Midbrain (tissue), 1 donor: ENCODE measurements at regions not wholly inside any gene's neighbourhood (a gene's known extent, or its start where the extent isn't known, plus 50 kb on each side); places are given as distances from the start of the nearest gene placed in this dataset.
"Not testable (repeated sequence)": the region's sequence is repeated elsewhere in the genome, so short reads cannot be mapped to it uniquely, and the experiment has no call there.

ENCODE experiments used
- DNase-seq: peaks from one replicate; lab custom pipeline; 2025; lab: John Stamatoyannopoulos, UW

- no peak for DNase-seq
Measured at GRCh38 chr6:19550380-19550779, 286.8 kb upstream of the ID4 start.

DNA sequence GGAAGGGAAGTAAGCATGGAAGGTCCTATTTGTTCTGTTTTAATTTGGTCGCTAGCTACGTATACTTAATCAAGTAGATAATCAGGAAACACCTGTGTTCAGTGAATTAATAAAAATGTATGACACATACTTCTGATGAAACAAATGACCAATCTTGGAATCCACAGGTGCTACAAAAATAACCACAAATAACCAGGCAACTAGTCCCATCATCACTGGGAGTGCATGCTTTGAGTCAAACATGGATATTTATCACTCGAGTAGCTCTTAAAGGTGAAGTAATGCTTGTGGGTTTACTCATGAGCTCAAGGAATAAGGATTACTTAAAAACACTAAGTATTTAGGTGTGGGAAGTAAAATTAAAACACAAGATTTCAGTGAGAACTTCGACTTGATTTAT lies 285.6 kb upstream of the ID4 start:
- DNase-seq, result no peak

DNA sequence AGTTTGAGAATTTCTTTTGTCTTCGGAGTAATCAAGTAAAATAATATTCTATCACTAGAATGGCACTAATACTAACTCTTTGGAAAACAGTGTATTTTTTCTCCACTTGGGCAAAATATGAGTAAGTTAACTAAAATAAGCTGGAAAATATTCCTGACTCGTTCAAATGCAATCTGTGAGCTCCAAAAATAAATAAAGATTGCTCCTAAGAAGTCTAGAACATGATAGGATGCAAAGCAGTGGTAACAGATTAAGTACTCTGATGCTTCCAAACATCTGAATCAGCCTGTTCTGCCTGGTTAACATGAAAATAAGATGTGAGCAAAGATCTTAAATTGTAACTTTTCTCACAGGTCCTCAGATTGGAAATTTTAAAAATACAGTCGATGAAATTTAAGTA lies 285.1 kb upstream of the ID4 start:
- no peak for DNase-seq

DNA sequence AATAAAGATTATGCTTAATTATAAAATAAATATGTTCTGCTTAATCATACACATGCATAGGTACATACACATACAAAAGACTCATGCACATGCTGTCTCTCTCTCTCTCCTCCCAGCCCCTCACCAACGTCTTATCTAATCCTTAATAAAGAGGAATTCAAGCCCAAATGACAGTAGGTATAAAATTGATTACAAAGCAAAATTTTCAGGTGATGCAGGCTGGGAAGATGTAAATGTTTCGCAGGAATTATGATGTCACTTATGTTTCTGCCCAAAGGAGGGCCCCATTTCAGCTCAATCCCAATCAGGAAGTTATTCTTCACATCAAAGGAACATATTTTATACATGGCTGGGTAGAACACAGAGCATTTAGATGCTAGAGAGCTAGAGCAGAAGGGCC lies 284.6 kb upstream of the ID4 start:
- no peak for DNase-seq

DNA sequence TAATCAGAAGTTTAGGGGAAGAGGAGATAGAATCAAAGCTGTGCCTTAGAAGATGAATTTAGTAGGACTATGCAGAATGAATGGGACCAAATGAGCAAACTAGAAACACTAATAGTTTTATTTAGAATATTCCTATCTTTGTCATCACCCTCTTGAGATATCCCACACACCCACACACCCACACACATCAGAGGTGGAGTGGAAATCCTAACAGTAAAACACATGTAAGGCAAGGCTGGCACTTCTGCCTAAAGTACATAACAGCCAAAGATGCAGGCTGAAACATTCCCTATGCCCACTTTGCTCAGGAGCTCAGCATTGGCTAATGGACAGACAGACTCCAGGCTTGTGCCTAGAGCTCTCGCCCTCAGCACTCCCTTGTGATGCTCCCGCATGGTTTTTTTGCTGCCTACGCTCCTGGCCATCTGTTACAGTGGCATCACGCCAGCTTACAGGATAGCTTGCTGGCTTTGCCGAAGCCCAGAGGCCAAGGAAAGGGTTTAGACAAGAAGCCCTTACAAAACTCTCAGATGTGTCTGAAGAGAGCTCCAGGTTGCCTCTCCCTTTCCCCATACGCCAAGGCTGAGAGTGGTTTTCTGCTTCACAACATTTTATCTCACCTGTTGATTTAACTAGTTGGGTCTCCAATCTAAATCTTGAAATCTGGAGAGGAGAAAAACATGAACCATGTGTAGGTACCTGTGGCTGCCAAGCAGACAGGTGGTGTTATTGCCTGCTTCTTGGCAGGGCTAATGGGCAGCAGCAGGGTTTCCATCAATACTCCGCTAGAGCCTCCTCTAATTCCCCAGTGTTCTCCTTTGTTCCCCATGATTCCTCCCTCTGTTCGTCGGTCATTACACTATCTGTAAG lies 282.6 kb upstream of the ID4 start:
- DNase-seq, result no peak

GRCh38 chr6:19557191-19557590 lies 280.0 kb upstream of the ID4 start:
- no peak for DNase-seq

DNA sequence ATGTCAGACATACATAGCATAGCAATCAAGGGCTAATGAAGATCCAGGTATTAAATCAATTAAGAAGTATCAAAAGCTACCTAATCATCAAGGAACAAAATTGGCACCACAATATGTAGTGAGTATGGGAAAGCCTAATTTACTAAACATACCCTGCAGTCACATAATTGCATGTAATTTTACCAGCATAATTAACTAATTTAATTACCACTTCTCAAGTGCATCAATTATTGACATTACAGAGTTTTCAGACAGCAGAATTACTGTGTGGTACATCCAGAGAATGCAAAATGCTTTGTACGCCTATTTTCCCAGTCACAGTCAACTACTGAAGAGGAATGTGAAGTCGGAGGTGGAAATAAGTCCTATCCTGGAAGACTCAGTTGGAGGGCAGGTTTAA lies 279.0 kb upstream of the ID4 start:
- DNase-seq, result no peak

DNA sequence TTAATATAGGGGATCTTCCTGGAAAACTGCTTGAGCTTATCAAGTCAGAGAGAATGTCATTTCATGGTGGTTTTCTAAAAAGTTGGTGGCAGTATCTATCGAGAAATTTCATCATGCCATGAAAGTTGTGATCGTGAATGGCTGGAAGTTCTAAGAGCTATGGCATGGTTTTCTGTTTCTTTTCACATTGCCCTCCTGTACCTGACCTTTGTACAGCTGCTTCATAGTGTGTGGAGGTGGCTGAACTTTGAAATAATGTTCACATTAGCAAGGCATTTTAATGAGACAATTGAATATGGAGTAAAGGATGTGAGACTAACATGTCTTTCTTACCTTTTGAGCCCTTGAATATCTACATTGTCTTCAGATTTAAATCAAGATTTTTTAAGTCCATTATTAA lies 278.2 kb upstream of the ID4 start:
- no peak for DNase-seq

DNA sequence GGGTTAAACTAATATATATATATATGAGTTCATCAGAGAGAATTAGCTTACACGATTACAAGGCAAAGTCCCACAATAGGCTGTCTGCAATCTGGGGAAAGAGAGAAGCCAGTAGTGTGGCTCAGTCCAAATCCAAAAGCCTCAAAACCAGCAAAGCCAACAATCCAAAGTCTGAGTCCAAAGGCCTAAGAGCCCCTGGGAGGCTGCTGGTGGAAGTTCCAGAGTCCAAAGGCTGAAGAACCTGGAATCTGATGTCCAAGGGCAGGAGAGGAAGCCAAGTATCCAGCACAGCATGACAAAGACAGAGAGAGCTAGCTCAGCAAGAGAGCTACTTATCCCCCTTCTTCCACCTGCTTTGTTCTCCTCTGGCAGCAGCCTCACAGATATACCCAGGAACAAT lies 274.7 kb upstream of the ID4 start:
- DNase-seq, result no peak

GRCh38 chr6:19569563-19569962 lies 267.6 kb upstream of the ID4 start:
- DNase-seq, result no peak

DNA sequence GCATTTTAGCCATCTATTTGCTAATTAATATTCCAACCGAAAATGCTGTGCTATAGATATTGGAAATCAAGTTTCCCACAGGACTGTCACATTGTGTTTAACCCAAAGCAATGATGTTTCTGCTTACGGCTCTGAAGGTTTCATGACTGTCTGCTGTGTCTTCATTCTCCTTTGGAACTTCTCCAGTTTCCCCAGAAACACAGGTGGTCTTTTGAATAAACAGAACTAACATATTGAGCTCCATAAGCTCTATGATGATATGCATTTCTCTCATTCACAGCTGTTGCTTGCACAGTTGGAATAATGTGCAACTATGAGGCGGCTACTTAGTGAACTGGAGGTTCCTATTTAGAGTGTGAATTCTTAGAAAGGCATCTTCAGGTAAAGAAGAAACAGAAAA lies 266.0 kb upstream of the ID4 start:
- no peak for DNase-seq

- DNase-seq, result no peak
Measured at GRCh38 chr6:19578481-19578880, 258.7 kb upstream of the ID4 start.

GRCh38 chr6:19584207-19584606 lies 253.0 kb upstream of the ID4 start:
- DNase-seq, result not testable (repeated sequence)

GRCh38 chr6:19587238-19587942 lies 249.8 kb upstream of the ID4 start:
- no peak for DNase-seq

- no peak for DNase-seq
Measured at GRCh38 chr6:19590501-19591131, 246.6 kb upstream of the ID4 start.

GRCh38 chr6:19597809-19598320 lies 239.3 kb upstream of the ID4 start:
- no peak for DNase-seq

- no peak for DNase-seq
Measured at GRCh38 chr6:19599796-19600464, 237.2 kb upstream of the ID4 start.

- DNase-seq, result no peak
Measured at GRCh38 chr6:19602434-19603013, 234.6 kb upstream of the ID4 start.

GRCh38 chr6:19603721-19604120 lies 233.4 kb upstream of the ID4 start:
- peak; percentile 18 for DNase-seq

GRCh38 chr6:19605624-19606023 lies 231.5 kb upstream of the ID4 start:
- DNase-seq, result no peak

- DNase-seq, result no peak
Measured at GRCh38 chr6:19608546-19608945, 228.6 kb upstream of the ID4 start.
